ENCODE measurements at regions not wholly inside any gene's neighbourhood (a gene's known extent, or its start where the extent isn't known, plus 50 kb on each side); places are given as distances from the start of the nearest gene placed in this dataset.

DNA sequence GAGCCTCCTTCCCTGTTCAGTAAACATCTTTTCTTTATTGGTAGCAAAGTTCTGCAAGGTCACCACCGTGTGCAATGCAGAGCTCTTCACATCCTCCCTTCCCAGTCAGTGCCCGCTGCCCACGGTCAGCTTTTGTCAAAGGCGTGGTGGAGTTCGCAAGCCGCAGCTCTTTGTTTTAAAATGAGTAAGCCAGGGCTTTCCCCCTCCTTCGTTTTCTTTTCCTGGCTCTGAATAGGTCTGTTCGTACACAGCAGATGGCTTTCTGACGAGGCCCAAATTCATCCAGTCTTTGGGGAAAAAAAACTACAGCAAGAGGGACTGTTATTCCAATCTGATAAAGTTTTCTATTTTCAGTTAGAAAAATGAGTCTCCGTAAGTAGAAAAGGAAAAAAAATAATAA lies 153.2 kb downstream of the LRIG2 start:
- TF ChIP-seq CTCF (CRISPR knock-in tag; IDR thresholded peaks at IDR 0.05), result no peak
- TF ChIP-seq HNRNPLL (IDR thresholded peaks at IDR 0.05; ENCODE audit: low read depth, low read length, poor library complexity, severe bottlenecking), result no peak
- no peak for TF ChIP-seq PAXIP1 (CRISPR knock-in tag; conservative IDR thresholded peaks at IDR 0.05)
- no peak for TF ChIP-seq EZH2 (conservative IDR thresholded peaks at IDR 0.05; ENCODE audit: low read depth, low read length)
- TF ChIP-seq ATF6 (CRISPR knock-in tag; conservative IDR thresholded peaks at IDR 0.05), result no peak
- no peak for TF ChIP-seq RAD21 (CRISPR knock-in tag; IDR thresholded peaks at IDR 0.05)
- no peak for TF ChIP-seq YY1 (IDR thresholded peaks at IDR 0.05; ENCODE audit: insufficient read depth, insufficient replicate concordance, low read depth, low read length)
- no peak for TF ChIP-seq ZNF367 (CRISPR knock-in tag; IDR thresholded peaks at IDR 0.05; ENCODE audit: borderline replicate concordance)
- TF ChIP-seq, protein P1, sequence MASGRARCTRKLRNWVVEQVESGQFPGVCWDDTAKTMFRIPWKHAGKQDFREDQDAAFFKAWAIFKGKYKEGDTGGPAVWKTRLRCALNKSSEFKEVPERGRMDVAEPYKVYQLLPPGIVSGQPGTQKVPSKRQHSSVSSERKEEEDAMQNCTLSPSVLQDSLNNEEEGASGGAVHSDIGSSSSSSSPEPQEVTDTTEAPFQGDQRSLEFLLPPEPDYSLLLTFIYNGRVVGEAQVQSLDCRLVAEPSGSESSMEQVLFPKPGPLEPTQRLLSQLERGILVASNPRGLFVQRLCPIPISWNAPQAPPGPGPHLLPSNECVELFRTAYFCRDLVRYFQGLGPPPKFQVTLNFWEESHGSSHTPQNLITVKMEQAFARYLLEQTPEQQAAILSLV (CRISPR knock-in tag; IDR thresholded peaks at IDR 0.05; ENCODE audit: borderline replicate concordance), result no peak
- no peak for TF ChIP-seq GABPB1 (CRISPR knock-in tag; IDR thresholded peaks at IDR 0.05)
- no peak for TF ChIP-seq BHLHE40 (IDR thresholded peaks at IDR 0.05; ENCODE audit: low read length)
- TF ChIP-seq NFKBIZ (CRISPR knock-in tag; IDR thresholded peaks at IDR 0.05), result no peak
- no peak for TF ChIP-seq ZNF709 (CRISPR knock-in tag; IDR thresholded peaks at IDR 0.05)
- TF ChIP-seq HNRNPH1 (optimal IDR thresholded peaks at IDR 0.05; ENCODE audit: low read depth, low read length), result no peak
